Breast epithelium (tissue), 3 donors: ENCODE measurements at regions not wholly inside any gene's neighbourhood (a gene's known extent, or its start where the extent isn't known, plus 50 kb on each side); places are given as distances from the start of the nearest gene placed in this dataset.

Source experiments
- POLR2A ChIP-seq: fragments of 450-650 bp; IDR thresholded peaks from one replicate; pipeline ENCODE4 v1.6.1; 2016; ENCODE audit warnings: antibody characterized with exemption, mild to moderate bottlenecking, moderate library complexity
- POLR2AphosphoS5 ChIP-seq, 3 donors: sonication (generic); formaldehyde crosslinking; IDR thresholded peaks; one replicate each; pipeline ENCODE4 v1.6.1; 2017; ENCODE audit warnings: antibody characterized with exemption in 3 of 3
- TF ChIP-seq, protein P1 (sequence below), 3 donors: fragments of 450-650 bp; IDR thresholded peaks; one replicate each; pipeline ENCODE4 v1.5.1; 2016 to 2017; ENCODE audit warnings: antibody characterized with exemption in 3 of 3, mild to moderate bottlenecking in 3 of 3, moderate library complexity in 3 of 3

DNA sequence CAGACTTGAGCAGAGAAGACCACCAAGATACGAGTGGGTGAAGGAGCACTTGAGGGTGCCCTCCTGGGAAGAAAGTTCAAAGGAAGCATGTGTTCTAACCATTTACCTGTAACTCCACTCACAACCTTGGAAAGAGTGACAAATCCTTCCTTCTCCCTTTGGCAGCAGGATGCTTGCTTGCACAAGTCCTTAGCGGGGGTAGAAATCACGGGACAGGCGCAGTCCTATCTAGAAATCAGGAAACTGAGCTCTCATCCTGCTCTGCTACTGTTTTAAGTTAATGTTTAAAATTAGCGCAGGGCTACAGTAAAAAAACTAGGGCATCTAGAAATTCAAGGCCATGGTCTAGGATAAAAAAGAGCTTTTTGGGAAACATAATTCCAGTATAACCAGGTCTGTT, 100.9 kb upstream of the PTPRM start:
- TF ChIP-seq, protein P1, sequence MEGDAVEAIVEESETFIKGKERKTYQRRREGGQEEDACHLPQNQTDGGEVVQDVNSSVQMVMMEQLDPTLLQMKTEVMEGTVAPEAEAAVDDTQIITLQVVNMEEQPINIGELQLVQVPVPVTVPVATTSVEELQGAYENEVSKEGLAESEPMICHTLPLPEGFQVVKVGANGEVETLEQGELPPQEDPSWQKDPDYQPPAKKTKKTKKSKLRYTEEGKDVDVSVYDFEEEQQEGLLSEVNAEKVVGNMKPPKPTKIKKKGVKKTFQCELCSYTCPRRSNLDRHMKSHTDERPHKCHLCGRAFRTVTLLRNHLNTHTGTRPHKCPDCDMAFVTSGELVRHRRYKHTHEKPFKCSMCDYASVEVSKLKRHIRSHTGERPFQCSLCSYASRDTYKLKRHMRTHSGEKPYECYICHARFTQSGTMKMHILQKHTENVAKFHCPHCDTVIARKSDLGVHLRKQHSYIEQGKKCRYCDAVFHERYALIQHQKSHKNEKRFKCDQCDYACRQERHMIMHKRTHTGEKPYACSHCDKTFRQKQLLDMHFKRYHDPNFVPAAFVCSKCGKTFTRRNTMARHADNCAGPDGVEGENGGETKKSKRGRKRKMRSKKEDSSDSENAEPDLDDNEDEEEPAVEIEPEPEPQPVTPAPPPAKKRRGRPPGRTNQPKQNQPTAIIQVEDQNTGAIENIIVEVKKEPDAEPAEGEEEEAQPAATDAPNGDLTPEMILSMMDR (IDR thresholded peaks at IDR 0.05), result no peak
- TF ChIP-seq POLR2A (no peak), POLR2AphosphoS5 (IDR thresholded peaks at IDR 0.05) (no peak)
